ENCODE measurements at regions not wholly inside any gene's neighbourhood (a gene's known extent, or its start where the extent isn't known, plus 50 kb on each side); places are given as distances from the start of the nearest gene placed in this dataset.

DNA sequence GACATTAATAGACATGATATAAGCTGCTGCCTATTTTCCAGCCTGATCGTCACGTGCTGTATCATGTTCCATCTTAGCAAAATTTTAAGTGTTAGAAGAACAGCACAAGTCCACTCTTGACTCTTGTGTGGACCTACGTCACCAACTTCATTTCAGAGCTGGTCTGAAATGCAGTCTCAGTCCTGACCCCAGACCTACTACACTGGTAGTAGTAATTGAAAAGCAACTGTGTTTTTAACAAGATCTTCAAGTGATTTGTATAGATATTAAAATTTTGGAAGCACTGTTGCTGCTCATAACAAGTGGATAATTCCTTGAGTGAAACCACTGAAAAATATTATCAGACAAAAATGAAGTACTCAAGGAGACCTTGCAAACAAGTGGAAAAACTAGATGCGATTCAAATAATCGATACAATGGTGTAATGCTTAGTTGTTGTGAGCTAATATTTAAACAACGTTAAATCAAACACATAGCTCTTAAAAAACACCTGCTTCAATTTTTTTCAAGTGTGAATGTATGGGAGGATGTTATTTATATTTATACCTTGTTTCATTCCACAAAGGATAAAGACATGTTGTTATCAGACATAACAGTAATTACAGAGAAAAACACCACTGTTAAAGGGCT is 110.9 kb upstream of the JAG1 start:
- H3K27ac Mint-ChIP-seq: no peak overlapping the region
- H3K27me3 Mint-ChIP-seq: peaks cover 16% of the 10 kb centered on the region
- no peak for DNase-seq
- no peaks in the 10 kb centered on the region for H3K4me1 Mint-ChIP-seq (ENCODE audit: low read depth)
- H3K9me3 Mint-ChIP-seq: no peaks in the 10 kb centered on the region
- H3K4me3 Mint-ChIP-seq: no peak overlapping the region
- no peaks in the 10 kb centered on the region for H3K36me3 Mint-ChIP-seq (ENCODE audit: low read depth)

DNA sequence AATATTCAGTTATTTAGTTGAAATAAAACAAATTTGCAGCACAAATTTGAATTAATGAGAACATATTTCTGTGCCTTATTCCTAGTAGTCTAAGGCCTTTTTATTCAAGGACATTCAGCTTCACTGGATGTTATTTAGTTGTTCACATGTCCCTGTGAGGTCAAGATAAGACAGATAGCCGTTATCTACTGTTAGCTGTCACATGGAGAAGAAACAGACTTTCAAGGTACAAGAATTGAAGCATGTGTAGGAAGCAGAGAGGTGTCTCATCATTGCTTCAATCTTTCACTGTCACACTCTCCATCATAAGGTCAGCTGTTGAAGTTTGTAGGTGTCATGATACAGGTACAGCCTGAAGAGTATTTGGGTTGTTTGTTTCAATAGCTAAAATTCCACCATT is 112.9 kb upstream of the JAG1 start:
- Mint-ChIP-seq H3K9me3 (no peaks in the 10 kb centered on the region), H3K27ac (no peak overlapping the region), H3K4me3 (no peak overlapping the region), H3K27me3 (peaks cover 12% of the 10 kb centered on the region), H3K4me1 (ENCODE audit: low read depth) (no peaks in the 10 kb centered on the region), H3K36me3 (ENCODE audit: low read depth) (no peaks in the 10 kb centered on the region)
- no peak for DNase-seq

DNA sequence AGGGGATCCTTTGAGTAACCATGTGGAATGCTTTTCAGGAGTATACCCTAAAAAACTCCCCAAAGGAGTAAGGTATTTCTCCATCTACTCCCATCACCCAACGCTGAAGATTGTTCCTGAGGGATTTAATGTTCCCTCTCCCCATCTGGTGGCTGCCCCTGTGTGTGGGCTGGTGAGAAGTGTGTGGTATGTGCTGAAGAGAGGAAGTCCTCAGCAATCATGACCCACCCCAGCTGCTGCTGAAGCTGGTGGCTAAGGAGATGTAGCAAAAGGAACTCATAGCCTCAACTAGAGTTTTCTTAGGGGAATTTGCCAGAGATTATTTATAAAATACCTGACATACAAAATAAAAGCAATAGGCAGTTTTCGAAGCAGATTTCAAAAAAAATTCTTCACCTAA is 114.3 kb upstream of the JAG1 start:
- DNase-seq: no peak
- no peaks in the 10 kb centered on the region for H3K4me1 Mint-ChIP-seq (ENCODE audit: low read depth)
- no peaks in the 10 kb centered on the region for H3K27me3 Mint-ChIP-seq
- no peaks in the 10 kb centered on the region for H3K36me3 Mint-ChIP-seq (ENCODE audit: low read depth)
- no peak overlapping the region for H3K4me3 Mint-ChIP-seq
- no peaks in the 10 kb centered on the region for H3K9me3 Mint-ChIP-seq
- H3K27ac Mint-ChIP-seq: no peak overlapping the region

DNA sequence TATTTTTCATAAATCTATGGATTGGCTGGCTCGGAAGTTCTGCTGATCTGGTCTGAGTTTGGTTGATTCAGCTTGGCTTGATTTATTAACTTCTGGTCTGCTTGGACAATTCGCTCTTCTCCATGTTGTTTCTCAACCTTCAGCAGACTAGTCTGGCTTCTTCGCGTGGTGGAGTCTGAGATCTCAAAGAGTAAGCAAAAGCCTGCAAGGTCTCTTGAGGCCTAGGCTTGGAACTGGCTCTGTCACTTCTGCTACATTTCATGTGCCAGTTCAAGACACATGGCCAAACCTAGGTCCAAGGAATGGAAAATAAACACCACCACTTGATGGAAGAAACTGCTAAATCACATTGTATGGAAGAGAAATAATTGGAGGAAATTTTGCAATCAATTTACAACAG is 115.1 kb upstream of the JAG1 start:
- H3K4me1 Mint-ChIP-seq (ENCODE audit: low read depth): no peaks in the 10 kb centered on the region
- H3K27me3 Mint-ChIP-seq: no peaks in the 10 kb centered on the region
- H3K4me3 Mint-ChIP-seq: no peak overlapping the region
- H3K9me3 Mint-ChIP-seq: no peaks in the 10 kb centered on the region
- H3K27ac Mint-ChIP-seq: no peak overlapping the region
- no peak for DNase-seq
- H3K36me3 Mint-ChIP-seq (ENCODE audit: low read depth): no peaks in the 10 kb centered on the region

DNA sequence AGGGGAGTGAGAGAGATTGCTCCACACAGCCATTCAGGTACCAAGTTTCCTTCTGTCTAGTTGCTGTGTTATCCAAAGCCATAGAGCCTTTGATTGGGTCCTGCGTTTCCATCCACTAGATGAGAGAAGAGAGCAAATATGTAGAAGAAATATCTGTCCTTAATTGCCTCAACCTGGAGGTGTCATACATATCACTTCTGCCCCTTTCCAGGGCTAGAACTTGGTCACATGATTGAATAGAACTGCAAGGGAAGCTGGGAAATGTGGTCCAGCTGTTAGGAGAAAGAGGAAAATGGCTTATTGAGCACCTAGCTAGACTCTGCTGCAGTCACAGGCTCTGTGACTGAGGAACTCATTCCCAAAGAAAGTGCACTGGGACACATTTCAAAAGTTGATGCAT is 115.6 kb upstream of the JAG1 start:
- Mint-ChIP-seq H3K4me3 (no peak overlapping the region), H3K36me3 (ENCODE audit: low read depth) (no peaks in the 10 kb centered on the region), H3K27ac (no peak overlapping the region), H3K27me3 (no peaks in the 10 kb centered on the region), H3K4me1 (ENCODE audit: low read depth) (no peaks in the 10 kb centered on the region), H3K9me3 (no peaks in the 10 kb centered on the region)
- DNase-seq: no peak

DNA sequence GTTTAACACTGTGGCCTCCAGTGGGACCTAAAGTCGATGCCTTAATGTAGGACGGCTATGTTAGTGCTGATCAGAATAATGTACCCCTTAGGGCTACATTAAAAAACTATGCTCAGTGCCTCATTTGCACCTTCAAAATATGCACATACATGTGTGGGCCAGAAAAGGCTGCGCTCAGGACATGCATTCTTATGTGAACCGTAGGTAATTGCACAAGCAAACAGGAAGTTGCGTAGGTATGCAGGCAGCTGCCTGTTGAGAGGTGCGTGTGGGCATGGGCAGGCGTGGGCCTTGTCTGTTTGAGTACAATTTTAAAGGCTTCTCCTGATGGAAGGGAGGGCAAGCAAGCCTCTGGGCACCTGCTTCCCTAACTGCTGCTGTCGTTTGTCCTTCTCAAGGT is 116.2 kb upstream of the JAG1 start:
- Mint-ChIP-seq H3K4me1 (ENCODE audit: low read depth) (no peaks in the 10 kb centered on the region), H3K27ac (no peak overlapping the region), H3K9me3 (no peaks in the 10 kb centered on the region), H3K27me3 (no peaks in the 10 kb centered on the region), H3K4me3 (no peak overlapping the region), H3K36me3 (ENCODE audit: low read depth) (no peaks in the 10 kb centered on the region)
- no peak for DNase-seq

DNA sequence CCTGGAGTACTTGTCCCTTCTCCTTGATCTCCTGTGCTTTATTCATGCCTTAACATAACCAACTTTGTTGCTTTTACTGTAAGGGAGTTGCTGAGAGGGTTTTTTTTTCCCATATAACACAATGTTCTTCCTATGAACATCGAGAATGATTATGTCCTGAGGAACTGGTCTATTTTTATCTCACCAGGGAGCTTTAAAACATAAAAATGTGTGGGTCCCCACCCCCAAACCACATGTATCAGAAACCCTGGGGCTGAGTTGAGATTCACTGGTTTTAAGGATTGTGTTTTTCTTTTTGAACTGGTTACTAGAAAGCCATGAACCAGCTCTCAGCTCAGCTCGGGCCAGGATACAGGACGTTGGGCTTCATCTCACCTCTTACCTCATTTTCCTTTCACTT is 118.5 kb upstream of the JAG1 start:
- Mint-ChIP-seq H3K4me3 (no peak overlapping the region), H3K9me3 (no peaks in the 10 kb centered on the region), H3K27me3 (no peaks in the 10 kb centered on the region), H3K27ac (no peak overlapping the region), H3K36me3 (ENCODE audit: low read depth) (no peaks in the 10 kb centered on the region), H3K4me1 (ENCODE audit: low read depth) (no peaks in the 10 kb centered on the region)
- no peak for DNase-seq

DNA sequence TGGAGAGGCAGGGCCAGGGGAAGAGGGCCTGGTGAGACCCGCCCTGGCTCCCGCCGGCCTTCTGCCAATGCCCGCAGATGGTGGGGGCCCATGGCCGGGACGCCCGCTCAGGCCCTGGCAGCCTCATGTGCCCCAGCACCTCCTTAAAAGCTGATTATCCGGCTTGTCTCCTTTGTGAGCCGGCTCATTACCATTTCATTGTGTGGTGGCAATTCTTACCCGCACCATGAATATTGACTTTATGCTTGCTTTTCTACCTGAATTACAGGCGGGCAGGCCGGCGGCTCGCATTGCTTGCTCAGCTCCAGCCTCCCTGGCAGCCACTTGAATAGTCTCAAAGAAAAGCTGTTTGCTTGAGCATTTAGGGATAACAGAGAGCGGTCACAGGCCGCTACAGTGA is 120.0 kb upstream of the JAG1 start:
- H3K36me3 Mint-ChIP-seq (ENCODE audit: low read depth): no peaks in the 10 kb centered on the region
- no peaks in the 10 kb centered on the region for H3K4me1 Mint-ChIP-seq (ENCODE audit: low read depth)
- H3K9me3 Mint-ChIP-seq: no peaks in the 10 kb centered on the region
- no peak overlapping the region for H3K27ac Mint-ChIP-seq
- no peak for DNase-seq
- no peak overlapping the region for H3K4me3 Mint-ChIP-seq
- H3K27me3 Mint-ChIP-seq: no peaks in the 10 kb centered on the region

DNA sequence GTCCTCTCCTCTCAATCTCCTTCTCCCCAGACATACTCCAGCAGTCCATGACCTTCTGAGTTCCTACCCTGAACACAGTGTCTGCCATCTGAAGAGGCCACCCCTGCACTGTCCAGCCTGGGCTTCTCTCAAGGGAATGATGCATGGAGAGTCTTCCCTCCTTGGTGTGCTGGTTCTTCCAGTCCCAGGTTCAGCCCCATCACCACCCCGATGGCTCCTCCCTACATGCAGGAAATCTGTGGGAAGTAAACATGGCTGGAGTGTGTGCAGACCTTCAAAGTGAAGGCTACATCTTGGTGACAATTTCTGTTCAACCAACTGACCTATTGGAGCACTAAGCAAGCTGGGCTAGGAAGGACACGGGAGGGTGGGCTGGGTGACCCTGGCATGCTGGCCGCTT is 121.0 kb upstream of the JAG1 start:
- Mint-ChIP-seq H3K4me1 (ENCODE audit: low read depth) (no peaks in the 10 kb centered on the region), H3K36me3 (ENCODE audit: low read depth) (no peaks in the 10 kb centered on the region), H3K4me3 (no peak overlapping the region), H3K27me3 (no peaks in the 10 kb centered on the region), H3K9me3 (no peaks in the 10 kb centered on the region), H3K27ac (no peak overlapping the region)
- no peak for DNase-seq

DNA sequence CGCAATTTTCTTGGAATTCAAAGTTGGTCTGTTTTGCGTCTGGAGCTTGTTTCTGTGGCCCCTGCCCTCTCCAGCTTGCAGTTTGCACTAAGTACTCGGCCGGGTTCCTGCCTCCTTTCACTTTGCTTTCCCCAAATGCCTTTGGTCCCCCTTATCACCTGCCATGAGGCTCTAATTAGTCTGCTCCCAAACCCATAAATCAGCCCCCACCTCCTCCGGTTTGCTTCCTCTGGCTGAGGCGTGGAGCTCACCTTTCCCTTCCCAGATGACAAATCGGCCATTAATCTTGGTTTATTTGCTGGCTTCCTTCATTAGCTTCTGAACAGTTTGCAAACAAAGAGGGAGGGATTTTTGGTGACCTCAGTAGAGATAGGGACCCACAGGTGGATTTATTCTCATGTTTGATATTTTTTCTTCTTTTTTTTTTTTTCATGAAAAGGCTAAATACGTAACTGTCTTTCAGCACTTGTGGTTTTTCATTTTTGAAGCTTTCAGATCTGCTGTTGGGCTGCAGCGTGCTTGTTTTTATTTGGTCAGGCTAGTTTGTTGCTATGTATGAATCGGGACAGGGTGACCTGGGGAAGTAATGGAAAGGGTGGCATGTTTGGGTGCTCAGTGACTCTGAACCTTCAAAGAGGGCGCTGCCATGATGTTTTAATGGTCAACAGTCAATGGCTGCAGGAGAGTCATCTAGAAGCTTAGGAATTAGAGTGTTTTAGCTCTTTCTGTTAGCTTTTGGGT is 121.7 kb upstream of the JAG1 start:
- no peaks in the 10 kb centered on the region for H3K4me1 Mint-ChIP-seq (ENCODE audit: low read depth)
- H3K27me3 Mint-ChIP-seq: no peaks in the 10 kb centered on the region
- no peaks in the 10 kb centered on the region for H3K9me3 Mint-ChIP-seq
- no peaks in the 10 kb centered on the region for H3K36me3 Mint-ChIP-seq (ENCODE audit: low read depth)
- no peak overlapping the region for H3K27ac Mint-ChIP-seq
- H3K4me3 Mint-ChIP-seq: no peak overlapping the region
- DNase-seq: no peak

DNA sequence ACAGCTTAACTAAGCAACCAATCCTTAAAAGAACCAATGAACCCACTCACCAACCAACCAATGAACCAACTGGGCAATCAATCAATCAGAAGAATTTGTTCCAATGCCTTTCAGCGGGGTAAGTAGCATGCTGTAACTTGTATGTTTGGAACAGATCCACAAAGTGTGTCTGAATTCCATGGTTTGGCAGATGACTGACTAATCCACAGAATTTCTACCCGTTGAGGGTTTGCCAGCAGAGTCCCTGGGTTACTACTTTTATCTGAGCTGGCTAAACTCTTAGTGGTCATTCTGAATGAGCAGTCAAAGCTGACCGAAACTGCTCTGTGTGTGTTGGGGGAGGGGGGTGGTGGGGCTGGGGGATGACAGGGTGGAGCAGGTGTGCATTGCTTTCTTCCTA is 125.0 kb upstream of the JAG1 start:
- Mint-ChIP-seq H3K9me3 (no peaks in the 10 kb centered on the region), H3K4me1 (ENCODE audit: low read depth) (no peaks in the 10 kb centered on the region), H3K27me3 (peaks cover under 1% of the 10 kb centered on the region), H3K36me3 (ENCODE audit: low read depth) (no peaks in the 10 kb centered on the region), H3K4me3 (no peak overlapping the region), H3K27ac (no peak overlapping the region)
- DNase-seq: no peak

DNA sequence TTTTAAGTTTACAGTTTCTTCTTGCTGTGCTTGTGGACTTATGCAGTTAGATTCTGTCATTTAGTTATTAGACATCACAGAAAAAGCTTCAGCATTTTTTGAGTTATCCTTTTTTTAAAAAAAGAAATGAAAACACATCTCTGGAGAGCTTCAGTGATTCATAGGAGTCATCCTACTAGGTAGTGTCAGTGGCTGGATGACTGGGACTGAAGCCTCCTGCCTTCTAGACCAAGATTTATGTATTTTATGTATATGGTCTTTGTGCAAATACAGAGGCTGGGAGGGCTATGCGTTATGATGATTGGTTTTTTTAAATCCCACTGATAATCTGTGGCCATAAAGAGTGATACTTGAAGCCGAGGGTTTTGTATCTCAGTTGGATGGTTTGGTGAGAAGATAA is 125.9 kb upstream of the JAG1 start:
- no peaks in the 10 kb centered on the region for H3K9me3 Mint-ChIP-seq
- H3K27ac Mint-ChIP-seq: no peak overlapping the region
- peaks cover 3% of the 10 kb centered on the region for H3K27me3 Mint-ChIP-seq
- H3K36me3 Mint-ChIP-seq (ENCODE audit: low read depth): no peaks in the 10 kb centered on the region
- DNase-seq: no peak
- H3K4me1 Mint-ChIP-seq (ENCODE audit: low read depth): no peaks in the 10 kb centered on the region
- H3K4me3 Mint-ChIP-seq: no peak overlapping the region

DNA sequence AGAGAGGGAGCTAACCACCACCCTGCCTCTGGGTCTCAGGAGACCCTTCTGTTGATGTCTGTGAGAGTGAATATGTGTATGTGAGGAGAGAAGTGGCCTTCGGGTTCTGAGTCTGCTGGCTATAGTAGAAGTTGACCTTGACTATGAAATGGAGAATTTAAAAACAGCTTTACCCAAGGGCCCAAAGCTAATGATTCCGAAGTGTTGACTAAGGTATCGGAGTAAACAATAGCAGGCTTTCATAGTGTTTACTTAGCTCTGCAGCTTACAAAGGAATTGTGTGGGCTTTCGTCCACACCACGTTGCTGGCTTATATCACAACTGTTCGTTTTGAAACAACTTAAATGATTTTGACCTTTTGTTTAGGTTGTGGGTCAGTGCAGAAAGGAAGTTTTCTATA is 126.5 kb upstream of the JAG1 start:
- no peaks in the 10 kb centered on the region for H3K36me3 Mint-ChIP-seq (ENCODE audit: low read depth)
- no peak overlapping the region for H3K27ac Mint-ChIP-seq
- no peaks in the 10 kb centered on the region for H3K9me3 Mint-ChIP-seq
- H3K4me3 Mint-ChIP-seq: no peak overlapping the region
- H3K27me3 Mint-ChIP-seq: peaks cover 3% of the 10 kb centered on the region
- DNase-seq: no peak
- no peaks in the 10 kb centered on the region for H3K4me1 Mint-ChIP-seq (ENCODE audit: low read depth)

DNA sequence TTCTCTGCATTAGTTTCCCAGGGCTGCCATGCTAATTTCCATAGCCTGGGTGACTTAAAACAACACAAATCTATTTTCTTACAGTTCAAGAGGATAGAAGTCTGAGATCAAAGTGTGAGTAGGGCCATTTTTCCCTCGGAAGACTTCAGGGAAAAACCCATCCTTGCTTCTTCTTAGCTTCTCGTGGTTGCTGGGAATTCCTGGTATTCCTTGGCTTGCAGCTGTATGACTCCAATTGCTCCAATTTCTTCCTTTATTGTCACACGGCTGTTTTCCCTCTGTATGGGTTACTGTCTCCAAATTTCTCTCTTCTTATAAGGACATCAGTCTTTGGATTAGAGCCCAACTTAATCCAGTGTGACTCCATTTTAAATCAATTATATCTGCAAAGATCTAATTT is 128.4 kb upstream of the JAG1 start:
- no peak overlapping the region for H3K4me3 Mint-ChIP-seq
- no peak for DNase-seq
- H3K27ac Mint-ChIP-seq: no peak overlapping the region
- H3K27me3 Mint-ChIP-seq: peaks cover 3% of the 10 kb centered on the region
- no peaks in the 10 kb centered on the region for H3K36me3 Mint-ChIP-seq (ENCODE audit: low read depth)
- H3K4me1 Mint-ChIP-seq (ENCODE audit: low read depth): no peaks in the 10 kb centered on the region
- no peaks in the 10 kb centered on the region for H3K9me3 Mint-ChIP-seq

DNA sequence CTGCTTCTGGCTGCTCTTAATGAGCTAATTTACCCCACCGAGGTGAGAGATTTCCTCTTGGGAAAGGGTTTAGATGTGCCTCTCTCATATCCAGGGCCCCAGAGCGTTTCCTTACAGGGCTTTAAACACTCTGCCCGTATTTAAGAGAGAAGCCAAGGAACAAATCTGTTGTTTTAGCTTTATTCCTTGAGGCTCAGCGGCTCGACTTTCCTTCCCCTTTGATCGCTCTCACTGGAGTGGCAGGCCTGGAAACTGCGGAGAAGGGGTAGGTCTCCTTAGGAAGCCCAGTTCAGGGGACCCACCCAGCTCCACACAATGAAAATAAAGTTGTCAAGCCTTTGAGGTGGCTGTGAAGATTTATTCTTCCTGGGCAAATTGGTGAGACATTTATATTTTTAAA is 132.0 kb upstream of the JAG1 start:
- DNase-seq: no peak
- Mint-ChIP-seq H3K27ac (no peak overlapping the region), H3K9me3 (no peaks in the 10 kb centered on the region), H3K4me3 (no peak overlapping the region), H3K4me1 (ENCODE audit: low read depth) (no peaks in the 10 kb centered on the region), H3K27me3 (peaks cover 3% of the 10 kb centered on the region), H3K36me3 (ENCODE audit: low read depth) (no peaks in the 10 kb centered on the region)

DNA sequence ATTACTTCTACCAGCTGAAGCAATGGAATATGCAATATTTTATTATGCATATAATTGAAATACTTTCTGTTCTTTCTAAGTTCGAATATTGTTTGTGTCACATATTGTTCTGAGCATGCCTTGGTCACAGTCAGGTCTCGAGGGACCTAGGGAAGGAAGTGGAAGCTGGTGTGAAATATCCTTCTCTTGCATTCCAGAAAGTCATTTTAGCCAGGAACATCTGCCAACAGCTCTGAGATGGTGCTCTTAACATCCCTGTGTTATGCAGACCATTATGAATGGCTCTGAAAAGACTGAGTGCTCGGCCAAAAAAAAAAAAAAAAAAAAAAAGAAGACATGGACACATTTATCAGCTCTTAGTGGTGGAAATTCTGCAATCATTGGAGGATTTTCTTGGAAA is 132.7 kb upstream of the JAG1 start:
- DNase-seq: no peak

More for the DNA sequence above, 132.7 kb upstream of the JAG1 start:
- peaks cover 3% of the 10 kb centered on the region for H3K27me3 Mint-ChIP-seq
- H3K4me3 Mint-ChIP-seq: no peak overlapping the region
- H3K36me3 Mint-ChIP-seq (ENCODE audit: low read depth): no peaks in the 10 kb centered on the region
- no peak overlapping the region for H3K27ac Mint-ChIP-seq
- no peaks in the 10 kb centered on the region for H3K9me3 Mint-ChIP-seq
- H3K4me1 Mint-ChIP-seq (ENCODE audit: low read depth): no peaks in the 10 kb centered on the region
